Neural progenitor cell (in vitro differentiated cells): ENCODE measurements at regions not wholly inside any gene's neighbourhood (a gene's known extent, or its start where the extent isn't known, plus 50 kb on each side); places are given as distances from the start of the nearest gene placed in this dataset.

Experiments used
- DNase-seq: peaks from one replicate; pipeline ENCODE4 v3.0.0-alpha.2; 2016; ENCODE audit warnings: low spot score
- H2AFZ ChIP-seq: fragments of 200-600 bp; sonication (generic); replicated peaks from 2 replicates; pipeline ENCODE4 v1.6.1; 2016; ENCODE audit warnings: antibody characterized with exemption
- H3F3A ChIP-seq: fragments of 200-600 bp; sonication (generic); 2 replicates; pipeline ENCODE4 v1.6.1; 2016; ENCODE audit warnings: antibody characterized with exemption, low read depth
- H3K27ac ChIP-seq: fragments of 200-600 bp; sonication (generic); 2 replicates; pipeline ENCODE4 v1.5.1; 2016; ENCODE audit warnings: mild to moderate bottlenecking
- H3K27me3 ChIP-seq: fragments of 200-600 bp; sonication (generic); 2 replicates; pipeline ENCODE4 v1.6.1; 2016; ENCODE audit warnings: mild to moderate bottlenecking, moderate library complexity
- H3K36me3 ChIP-seq: fragments of 200-600 bp; sonication (generic); 2 replicates; pipeline ENCODE4 v1.5.1; 2016
- H3K4me1 ChIP-seq: fragments of 200-600 bp; sonication (generic); 2 replicates; pipeline ENCODE4 v1.6.1; 2016; ENCODE audit warnings: mixed run types
- H3K4me2 ChIP-seq: fragments of 200-600 bp; sonication (generic); 2 replicates; pipeline ENCODE4 v1.6.1; 2016
- H3K4me3 ChIP-seq: fragments of 200-600 bp; sonication (generic); 2 replicates; pipeline ENCODE4 v1.5.1; 2016
- H3K79me2 ChIP-seq: fragments of 200-600 bp; sonication (generic); 2 replicates; pipeline ENCODE4 v1.6.1; 2016; ENCODE audit warnings: low read depth
- H3K9ac ChIP-seq: fragments of 200-600 bp; sonication (generic); 2 replicates; pipeline ENCODE4 v1.6.1; 2016
- H3K9me3 ChIP-seq: fragments of 200-600 bp; sonication (generic); 2 replicates; pipeline ENCODE4 v1.5.1; 2016; ENCODE audit warnings: low read depth
- H4K20me1 ChIP-seq: fragments of 200-600 bp; sonication (generic); 2 replicates; pipeline ENCODE4 v1.6.1; 2016; ENCODE audit warnings: low read depth
- H3K27ac Mint-ChIP-seq: 3 replicates; pipeline ENCODE4 v1.8.0; 2021; ENCODE audit warnings: mixed read lengths
- H3K27me3 Mint-ChIP-seq: 2 replicates; pipeline ENCODE4 v1.8.0; 2022; ENCODE audit warnings: low read depth, mild to moderate bottlenecking, inconsistent platforms, moderate library complexity, mixed read lengths; ENCODE audit not compliant: insufficient read depth
- H3K36me3 Mint-ChIP-seq: 3 replicates; pipeline ENCODE4 v1.8.0; 2021; ENCODE audit warnings: mixed read lengths
- H3K4me1 Mint-ChIP-seq: 3 replicates; pipeline ENCODE4 v1.8.0; 2021; ENCODE audit warnings: mixed read lengths
- H3K4me3 Mint-ChIP-seq: 3 replicates; pipeline ENCODE4 v1.8.0; 2021; ENCODE audit warnings: mild to moderate bottlenecking, moderate library complexity, mixed read lengths
- H3K9me3 Mint-ChIP-seq: 3 replicates; pipeline ENCODE4 v1.8.0; 2020; ENCODE audit warnings: mixed read lengths
- CTCF ChIP-seq: fragments of 200-600 bp; sonication (generic); IDR thresholded peaks from 2 replicates; pipeline ENCODE4 v1.5.1; 2017; ENCODE audit warnings: antibody characterized with exemption, mild to moderate bottlenecking
- EZH2 ChIP-seq: fragments of 200-600 bp; sonication (generic); IDR thresholded peaks from 2 replicates; pipeline ENCODE4 v1.6.1; 2017; ENCODE audit warnings: antibody characterized with exemption, mild to moderate bottlenecking, moderate library complexity
- EZH2phosphoT487 ChIP-seq: fragments of 200-600 bp; sonication (generic); IDR thresholded peaks from 2 replicates; pipeline ENCODE4 v1.6.1; 2017; ENCODE audit warnings: antibody characterized with exemption

- Mint-ChIP-seq H3K27ac (no peak overlapping the region), H3K4me1 (no peaks in the 10 kb centered on the region), H3K4me3 (no peak overlapping the region), H3K9me3 (peaks cover 2% of the 10 kb centered on the region), H3K27me3 (peaks cover 2% of the 10 kb centered on the region), H3K36me3 (no peaks in the 10 kb centered on the region)
- Histone ChIP-seq H3K4me3 (no peak overlapping the region), H3K27me3 (no peaks in the 10 kb centered on the region), H3K9me3 (no peaks in the 10 kb centered on the region), H3F3A (no peaks in the 10 kb centered on the region), H3K79me2 (no peaks in the 10 kb centered on the region), H3K9ac (no peak overlapping the region), H3K4me2 (no peak overlapping the region), H3K4me1 (no peaks in the 10 kb centered on the region), H3K36me3 (no peaks in the 10 kb centered on the region), H2AFZ (no peak overlapping the region), H4K20me1 (no peaks in the 10 kb centered on the region), H3K27ac (no peak overlapping the region)
- no peak for DNase-seq
- TF ChIP-seq EZH2phosphoT487 (no peak), EZH2 (no peak), CTCF (no peak)
Observed at GRCh38 chr20:40607927-40608326, 81.1 kb downstream of the MAFB start.

- no peaks in the 10 kb centered on the region for H3K4me1 ChIP-seq
- peaks cover 2% of the 10 kb centered on the region for H3K9me3 Mint-ChIP-seq
- H3K27me3 ChIP-seq, result no peaks in the 10 kb centered on the region
- H3K36me3 ChIP-seq, result no peaks in the 10 kb centered on the region
- H3K36me3 Mint-ChIP-seq, result no peaks in the 10 kb centered on the region
- DNase-seq, result peak; percentile 23
- no peak overlapping the region for H3K27ac Mint-ChIP-seq
- H3K9me3 ChIP-seq, result no peaks in the 10 kb centered on the region
- H3F3A ChIP-seq, result no peaks in the 10 kb centered on the region
- H4K20me1 ChIP-seq, result no peaks in the 10 kb centered on the region
- H3K79me2 ChIP-seq, result no peaks in the 10 kb centered on the region
- no peaks in the 10 kb centered on the region for H3K4me1 Mint-ChIP-seq
- peaks cover 2% of the 10 kb centered on the region for H3K27me3 Mint-ChIP-seq
- no peak overlapping the region for H3K9ac ChIP-seq
- no peak overlapping the region for H2AFZ ChIP-seq
- H3K27ac ChIP-seq, result no peak overlapping the region
- H3K4me3 Mint-ChIP-seq, result no peak overlapping the region
- no peak overlapping the region for H3K4me2 ChIP-seq
- TF ChIP-seq EZH2 (no peak), CTCF (peak; percentile 21)
- H3K4me3 ChIP-seq, result no peak overlapping the region
Observed at GRCh38 chr20:40606660-40607059, 82.4 kb downstream of the MAFB start.

DNA sequence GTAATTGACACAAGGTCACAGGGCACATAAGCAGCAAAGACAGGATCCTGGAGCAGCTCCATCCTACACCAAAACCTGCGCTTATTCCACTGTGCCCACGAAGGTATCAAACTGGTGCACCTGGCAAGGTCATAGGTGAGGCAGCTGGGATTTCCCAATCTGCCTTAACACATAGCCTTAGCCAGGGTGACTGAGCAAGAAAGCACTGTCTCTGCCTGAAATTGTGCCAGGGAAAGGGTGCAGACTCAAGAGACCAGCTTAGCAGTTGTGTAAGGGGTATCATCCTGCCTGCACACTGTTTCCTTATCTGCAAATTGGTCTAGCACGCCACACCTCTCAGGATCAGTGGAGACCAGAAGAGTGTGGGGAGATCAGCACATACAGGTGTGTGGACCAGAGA, 82.8 kb downstream of the MAFB start:
- Histone ChIP-seq H2AFZ (no peak overlapping the region), H3K79me2 (no peaks in the 10 kb centered on the region), H3K4me1 (no peaks in the 10 kb centered on the region), H3K4me3 (no peak overlapping the region), H4K20me1 (no peaks in the 10 kb centered on the region), H3K9ac (no peak overlapping the region), H3F3A (no peaks in the 10 kb centered on the region), H3K36me3 (no peaks in the 10 kb centered on the region), H3K27me3 (no peaks in the 10 kb centered on the region), H3K9me3 (no peaks in the 10 kb centered on the region), H3K4me2 (no peak overlapping the region), H3K27ac (no peak overlapping the region)
- Mint-ChIP-seq H3K27me3 (peaks cover 2% of the 10 kb centered on the region), H3K27ac (no peak overlapping the region), H3K36me3 (no peaks in the 10 kb centered on the region), H3K4me1 (no peaks in the 10 kb centered on the region), H3K9me3 (peaks cover 2% of the 10 kb centered on the region), H3K4me3 (no peak overlapping the region)
- TF ChIP-seq EZH2, result no peak
- TF ChIP-seq EZH2phosphoT487, result no peak
- TF ChIP-seq CTCF, result no peak
- no peak for DNase-seq

DNA sequence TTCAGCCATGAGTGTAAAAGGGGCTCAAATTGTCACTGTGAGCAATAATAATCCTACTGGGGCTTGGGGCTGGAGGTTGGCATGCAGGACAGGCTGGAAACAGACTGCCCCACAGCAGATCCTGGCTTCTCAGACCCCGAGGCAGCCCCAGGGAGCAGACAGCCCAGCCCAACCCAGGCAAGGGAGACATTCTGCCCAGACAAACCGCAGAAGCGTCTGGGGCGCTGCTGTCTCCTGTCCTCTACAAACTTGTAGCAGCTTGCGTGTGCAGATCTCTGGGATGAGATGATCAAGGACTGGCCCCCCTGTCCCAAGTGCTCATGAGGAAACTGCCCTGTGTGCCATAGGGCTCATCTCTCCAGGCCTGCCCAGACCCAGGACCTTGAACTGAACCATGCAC, 84.6 kb downstream of the MAFB start:
- Histone ChIP-seq H3K9ac (no peak overlapping the region), H3K27me3 (no peaks in the 10 kb centered on the region), H3K79me2 (no peaks in the 10 kb centered on the region), H3K4me3 (no peak overlapping the region), H3K27ac (no peak overlapping the region), H4K20me1 (no peaks in the 10 kb centered on the region), H3K36me3 (no peaks in the 10 kb centered on the region), H3K4me1 (no peaks in the 10 kb centered on the region), H3F3A (no peaks in the 10 kb centered on the region), H3K4me2 (no peak overlapping the region), H3K9me3 (peaks cover 1% of the 10 kb centered on the region), H2AFZ (no peak overlapping the region)
- Mint-ChIP-seq H3K4me1 (peaks cover 3% of the 10 kb centered on the region), H3K27ac (no peak overlapping the region), H3K36me3 (no peaks in the 10 kb centered on the region), H3K9me3 (peaks cover 2% of the 10 kb centered on the region), H3K4me3 (no peak overlapping the region), H3K27me3 (peaks cover 5% of the 10 kb centered on the region)
- no peak for DNase-seq
- no peak for TF ChIP-seq EZH2phosphoT487
- no peak for TF ChIP-seq EZH2
- TF ChIP-seq CTCF, result no peak
